HEK293 (cell line): ENCODE measurements at regions not wholly inside any gene's neighbourhood (a gene's known extent, or its start where the extent isn't known, plus 50 kb on each side); places are given as distances from the start of the nearest gene placed in this dataset.

ENCODE experiments used
- CTCF ChIA-PET: fragments of 350-600 bp; formaldehyde crosslinking; extraction: SDS; loops from one replicate; lab custom pipeline; 2021; ENCODE audit warnings: antibody characterized with exemption; lab: Yijun Ruan, JAX
- POLR2A ChIA-PET: fragments of 300-600 bp; formaldehyde crosslinking; extraction: SDS; loops from one replicate; lab custom pipeline; 2020; ENCODE audit warnings: antibody characterized with exemption, inconsistent platforms; lab: Yijun Ruan, JAX
- H3K27ac ChIP-seq: fragments of 200-500 bp; sonication (Bioruptor generic); 2 replicates; pipeline ENCODE4 v1.5.1; 2014; ENCODE audit warnings: low read depth, low read length, control low read depth, inconsistent platforms; ENCODE audit errors: extremely low read depth
- H3K36me3 ChIP-seq, 2 experiments: fragments of 200-500 bp in 1 of 2; sonication (Bioruptor generic) in 1 of 2; 1 replicate in 1 of 2; 2 replicates in 1 of 2; pipeline ENCODE4 v1.5.1; 2014 to 2017; ENCODE audit warnings: inconsistent platforms in 2 of 2, low read length in 2 of 2; ENCODE audit not compliant: control insufficient read depth in 2 of 2, insufficient read depth in 1 of 2
- H3K4me1 ChIP-seq: fragments of 200-500 bp; sonication (Bioruptor generic); 2 replicates; pipeline ENCODE4 v1.5.1; 2014; ENCODE audit warnings: mild to moderate bottlenecking, low read length, inconsistent platforms; ENCODE audit not compliant: control insufficient read depth, insufficient read depth
- H3K4me3 ChIP-seq: 2 replicates; pipeline ENCODE4 v1.5.1; 2011; ENCODE audit warnings: low read depth, mild to moderate bottlenecking, control low read depth, low read length, moderate library complexity
- H3K9me3 ChIP-seq: fragments of 200-500 bp; sonication (Bioruptor generic); 2 replicates; pipeline ENCODE4 v1.5.1; 2014; ENCODE audit warnings: low read depth, low read length, inconsistent platforms; ENCODE audit not compliant: control insufficient read depth, insufficient read depth
- RBAK ChIP-seq: fragments of 450-650 bp; formaldehyde crosslinking; IDR thresholded peaks from 2 replicates; pipeline ENCODE4 v1.5.1; 2016; ENCODE audit warnings: missing biosample characterization, missing genetic modification characterization
- SP7 ChIP-seq: fragments of 450-650 bp; formaldehyde crosslinking; IDR thresholded peaks from 2 replicates; pipeline ENCODE4 v1.5.1; 2016; ENCODE audit warnings: missing biosample characterization, missing genetic modification characterization
- ZBTB21 ChIP-seq: fragments of 450-650 bp; formaldehyde crosslinking; IDR thresholded peaks from 2 replicates; pipeline ENCODE4 v1.5.1; 2017; ENCODE audit warnings: missing biosample characterization, missing genetic modification characterization
- ZFP69B ChIP-seq: fragments of 450-650 bp; formaldehyde crosslinking; IDR thresholded peaks from 2 replicates; pipeline ENCODE4 v1.5.1; 2016; ENCODE audit warnings: missing biosample characterization, missing genetic modification characterization
- ZNF19 ChIP-seq: fragments of 450-650 bp; formaldehyde crosslinking; IDR thresholded peaks from 2 replicates; pipeline ENCODE4; 2016; ENCODE audit warnings: missing biosample characterization, missing genetic modification characterization, low read depth
- ZNF654 ChIP-seq: fragments of 450-650 bp; formaldehyde crosslinking; IDR thresholded peaks from 2 replicates; pipeline ENCODE4 v1.5.1; 2016; ENCODE audit warnings: low read depth, missing biosample characterization, missing genetic modification characterization
- ZNF837 ChIP-seq: fragments of 450-650 bp; formaldehyde crosslinking; IDR thresholded peaks from 2 replicates; pipeline ENCODE4 v1.5.1; 2016; ENCODE audit warnings: missing biosample characterization, missing genetic modification characterization
- TF ChIP-seq, protein P1 (sequence below): fragments of 450-650 bp; formaldehyde crosslinking; IDR thresholded peaks from 2 replicates; pipeline ENCODE4 v1.5.1; 2016; ENCODE audit warnings: missing biosample characterization, missing genetic modification characterization
- TF ChIP-seq, protein P2 (sequence below): fragments of 450-650 bp; formaldehyde crosslinking; IDR thresholded peaks from 2 replicates; pipeline ENCODE4 v1.5.1; 2016; ENCODE audit warnings: missing biosample characterization, missing genetic modification characterization
- TF ChIP-seq, protein P3 (sequence below): fragments of 450-650 bp; formaldehyde crosslinking; IDR thresholded peaks from 2 replicates; pipeline ENCODE4 v1.5.1; 2016; ENCODE audit warnings: missing biosample characterization, missing genetic modification characterization

DNA sequence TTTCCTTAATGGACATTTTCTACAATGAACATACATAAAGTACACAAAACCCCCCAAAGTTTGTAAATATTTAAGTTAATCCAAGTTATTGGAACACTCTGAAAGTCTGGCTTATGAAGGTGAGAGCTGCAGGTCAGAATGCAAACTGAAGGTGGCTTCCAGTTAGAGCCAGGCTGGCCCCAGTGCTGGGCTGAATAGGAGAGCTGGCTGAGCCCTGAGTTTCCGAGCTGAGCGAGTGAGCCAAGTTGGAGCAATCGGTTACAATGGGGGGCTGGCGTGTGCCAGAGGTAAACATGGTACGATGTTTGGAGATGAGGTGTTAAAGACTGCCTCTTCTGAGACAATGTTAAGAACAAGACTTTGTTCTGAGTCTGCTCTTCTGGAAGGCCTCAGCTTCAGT lies 230.8 kb upstream of the MCTP2 start:
- POLR2A ChIA-PET = no interaction called here
- H3K4me1 ChIP-seq = no peaks in the 10 kb centered on the region
- H3K36me3 ChIP-seq = no peaks in the 10 kb centered on the region
- no peak overlapping the region for H3K4me3 ChIP-seq
- no peak overlapping the region for H3K27ac ChIP-seq
- no peak for TF ChIP-seq ZFP69B (tag by site-specific recombination)
- TF ChIP-seq, protein P1, sequence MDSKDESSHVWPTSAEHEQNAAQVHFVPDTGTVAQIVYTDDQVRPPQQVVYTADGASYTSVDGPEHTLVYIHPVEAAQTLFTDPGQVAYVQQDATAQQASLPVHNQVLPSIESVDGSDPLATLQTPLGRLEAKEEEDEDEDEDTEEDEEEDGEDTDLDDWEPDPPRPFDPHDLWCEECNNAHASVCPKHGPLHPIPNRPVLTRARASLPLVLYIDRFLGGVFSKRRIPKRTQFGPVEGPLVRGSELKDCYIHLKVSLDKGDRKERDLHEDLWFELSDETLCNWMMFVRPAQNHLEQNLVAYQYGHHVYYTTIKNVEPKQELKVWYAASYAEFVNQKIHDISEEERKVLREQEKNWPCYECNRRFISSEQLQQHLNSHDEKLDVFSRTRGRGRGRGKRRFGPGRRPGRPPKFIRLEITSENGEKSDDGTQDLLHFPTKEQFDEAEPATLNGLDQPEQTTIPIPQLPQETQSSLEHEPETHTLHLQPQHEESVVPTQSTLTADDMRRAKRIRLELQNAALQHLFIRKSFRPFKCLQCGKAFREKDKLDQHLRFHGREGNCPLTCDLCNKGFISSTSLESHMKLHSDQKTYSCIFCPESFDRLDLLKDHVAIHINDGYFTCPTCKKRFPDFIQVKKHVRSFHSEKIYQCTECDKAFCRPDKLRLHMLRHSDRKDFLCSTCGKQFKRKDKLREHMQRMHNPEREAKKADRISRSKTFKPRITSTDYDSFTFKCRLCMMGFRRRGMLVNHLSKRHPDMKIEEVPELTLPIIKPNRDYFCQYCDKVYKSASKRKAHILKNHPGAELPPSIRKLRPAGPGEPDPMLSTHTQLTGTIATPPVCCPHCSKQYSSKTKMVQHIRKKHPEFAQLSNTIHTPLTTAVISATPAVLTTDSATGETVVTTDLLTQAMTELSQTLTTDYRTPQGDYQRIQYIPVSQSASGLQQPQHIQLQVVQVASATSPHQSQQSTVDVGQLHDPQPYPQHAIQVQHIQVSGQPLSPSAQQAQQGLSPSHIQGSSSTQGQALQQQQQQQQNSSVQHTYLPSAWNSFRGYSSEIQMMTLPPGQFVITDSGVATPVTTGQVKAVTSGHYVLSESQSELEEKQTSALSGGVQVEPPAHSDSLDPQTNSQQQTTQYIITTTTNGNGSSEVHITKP (tag by site-specific recombination) = no peak
- no peak for TF ChIP-seq RBAK (tag by site-specific recombination)
- TF ChIP-seq, protein P2, sequence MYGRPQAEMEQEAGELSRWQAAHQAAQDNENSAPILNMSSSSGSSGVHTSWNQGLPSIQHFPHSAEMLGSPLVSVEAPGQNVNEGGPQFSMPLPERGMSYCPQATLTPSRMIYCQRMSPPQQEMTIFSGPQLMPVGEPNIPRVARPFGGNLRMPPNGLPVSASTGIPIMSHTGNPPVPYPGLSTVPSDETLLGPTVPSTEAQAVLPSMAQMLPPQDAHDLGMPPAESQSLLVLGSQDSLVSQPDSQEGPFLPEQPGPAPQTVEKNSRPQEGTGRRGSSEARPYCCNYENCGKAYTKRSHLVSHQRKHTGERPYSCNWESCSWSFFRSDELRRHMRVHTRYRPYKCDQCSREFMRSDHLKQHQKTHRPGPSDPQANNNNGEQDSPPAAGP (tag by site-specific recombination) = no peak
- no peak for TF ChIP-seq ZNF837
- no peak for TF ChIP-seq ZBTB21 (tag by site-specific recombination)
- CTCF ChIA-PET = interaction anchor here (0.6 to 0.9 kb wide), 3 partner anchors 119 to 965 kb away, joined by 3 to 5 read pairs (median 3); no protein-coding TSS in a partner anchor
- H3K9me3 ChIP-seq = no peaks in the 10 kb centered on the region

DNA sequence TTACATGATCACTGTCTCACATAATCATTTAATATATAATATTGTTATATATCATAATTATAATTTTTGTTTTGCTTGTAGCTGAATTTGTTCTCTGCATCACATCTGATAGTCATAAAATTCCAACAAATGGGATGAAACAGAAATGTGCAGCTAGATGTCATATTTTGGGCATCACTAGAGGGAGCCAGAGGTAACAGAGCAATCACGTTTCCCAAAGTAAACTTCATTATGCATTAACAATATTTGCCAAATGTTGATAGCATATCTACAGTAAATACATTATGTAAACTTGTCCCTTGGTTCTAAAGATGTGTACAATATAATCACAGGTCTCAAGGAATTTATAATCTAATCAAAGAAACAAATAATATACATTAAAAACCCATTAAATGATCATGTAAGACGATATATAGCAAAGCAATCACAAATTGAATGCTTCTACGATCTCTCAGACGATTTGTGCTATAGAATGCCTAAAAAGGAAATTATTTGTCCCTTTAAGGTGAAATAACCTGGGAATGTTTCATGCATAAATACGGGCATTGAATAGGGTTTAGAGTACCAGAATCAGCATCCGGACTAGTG lies 234.2 kb upstream of the MCTP2 start:
- TF ChIP-seq ZNF654 (tag by site-specific recombination) = no peak
- TF ChIP-seq SP7 (tag by site-specific recombination) = no peak
- ChIA-PET CTCF (interaction anchor here (0.5 to 4.3 kb wide), 25 partner anchors 9 to 1571 kb away, joined by 3 to 62 read pairs (median 3); no protein-coding TSS in a partner anchor), POLR2A (no interaction called here)
- Histone ChIP-seq H3K9me3 (no peaks in the 10 kb centered on the region), H3K4me1 (no peaks in the 10 kb centered on the region), H3K4me3 (no peak overlapping the region), H3K27ac (no peak overlapping the region), H3K36me3 (no peaks in the 10 kb centered on the region)

DNA sequence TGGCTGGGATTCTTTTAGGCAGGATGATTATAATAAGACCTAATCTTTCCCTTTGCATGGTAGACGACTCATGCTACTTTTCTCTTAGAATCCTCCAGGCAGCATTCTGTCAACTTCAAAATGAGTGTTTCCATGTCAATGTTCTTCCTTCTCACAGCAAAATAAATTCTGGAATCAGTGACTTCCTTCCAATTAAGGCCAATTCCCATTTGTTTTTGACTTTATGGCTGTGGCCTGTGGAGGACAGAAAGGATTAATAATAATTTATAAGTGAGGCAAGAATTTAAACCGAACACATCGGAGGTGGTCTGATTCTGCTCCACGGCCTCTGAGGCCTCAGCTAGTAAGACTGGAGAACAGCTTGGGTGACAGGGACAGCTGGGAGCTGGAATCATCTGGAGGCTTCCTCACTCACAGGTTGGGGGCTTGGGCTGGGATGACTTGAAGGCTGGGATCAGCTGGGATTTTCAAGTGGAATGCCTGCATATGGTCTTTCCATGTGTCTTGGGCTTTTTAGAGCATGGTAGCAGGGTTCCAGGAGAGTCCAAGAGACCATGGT lies 241.8 kb upstream of the MCTP2 start:
- TF ChIP-seq, protein P3, sequence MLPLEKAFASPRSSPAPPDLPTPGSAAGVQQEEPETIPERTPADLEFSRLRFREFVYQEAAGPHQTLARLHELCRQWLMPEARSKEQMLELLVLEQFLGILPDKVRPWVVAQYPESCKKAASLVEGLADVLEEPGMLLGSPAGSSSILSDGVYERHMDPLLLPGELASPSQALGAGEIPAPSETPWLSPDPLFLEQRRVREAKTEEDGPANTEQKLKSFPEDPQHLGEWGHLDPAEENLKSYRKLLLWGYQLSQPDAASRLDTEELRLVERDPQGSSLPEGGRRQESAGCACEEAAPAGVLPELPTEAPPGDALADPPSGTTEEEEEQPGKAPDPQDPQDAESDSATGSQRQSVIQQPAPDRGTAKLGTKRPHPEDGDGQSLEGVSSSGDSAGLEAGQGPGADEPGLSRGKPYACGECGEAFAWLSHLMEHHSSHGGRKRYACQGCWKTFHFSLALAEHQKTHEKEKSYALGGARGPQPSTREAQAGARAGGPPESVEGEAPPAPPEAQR = no peak
- ChIA-PET POLR2A (no interaction called here), CTCF (interaction anchor here (2.0 kb wide), 1 partner anchor 130 kb away, joined by 10 read pairs; no protein-coding TSS in a partner anchor)
- H3K27ac ChIP-seq = no peak overlapping the region
- no peaks in the 10 kb centered on the region for H3K36me3 ChIP-seq
- H3K4me1 ChIP-seq = no peaks in the 10 kb centered on the region
- no peaks in the 10 kb centered on the region for H3K9me3 ChIP-seq
- no peak overlapping the region for H3K4me3 ChIP-seq

DNA sequence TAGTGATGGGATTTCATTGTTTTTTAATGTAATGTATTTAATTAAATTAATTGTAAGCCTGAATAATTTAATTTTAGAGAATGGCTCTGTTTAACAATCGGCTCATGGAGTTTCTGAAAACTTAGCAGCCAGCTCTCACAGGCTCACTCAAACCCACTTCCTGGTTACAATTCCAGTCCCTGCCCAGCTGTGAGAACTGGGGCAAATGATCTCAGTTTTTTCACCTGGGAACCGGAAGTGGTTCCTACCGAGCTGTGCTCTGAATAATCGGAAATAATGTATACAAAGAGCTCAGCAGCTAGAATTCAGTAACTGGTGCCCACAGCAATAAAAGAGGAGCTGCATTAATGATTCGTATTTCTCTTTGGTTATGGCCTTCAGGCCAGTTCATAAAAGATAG lies 244.3 kb upstream of the MCTP2 start:
- Histone ChIP-seq H3K9me3 (no peaks in the 10 kb centered on the region), H3K36me3 (no peaks in the 10 kb centered on the region), H3K4me3 (no peak overlapping the region), H3K4me1 (peaks cover 12% of the 10 kb centered on the region), H3K27ac (no peak overlapping the region)
- TF ChIP-seq ZNF19 (tag by site-specific recombination) = no peak
- ChIA-PET POLR2A (no interaction called here), CTCF (interaction anchor here (0.5 to 1.9 kb wide), 4 partner anchors 10 to 133 kb away, joined by 3 to 6 read pairs (median 4); no protein-coding TSS in a partner anchor)
